Left cardiac atrium (tissue), 4 donors: ENCODE measurements at regions not wholly inside any gene's neighbourhood (a gene's known extent, or its start where the extent isn't known, plus 50 kb on each side); places are given as distances from the start of the nearest gene placed in this dataset.

Experiments
- ATAC-seq, 2 donors: fragments of 200-7000 bp; cut with Tn5 transposase; one replicate each; pipeline ENCODE4 v1.9.1; 2020; ENCODE audit warnings: mild to moderate bottlenecking in 2 of 2, moderate library complexity in 2 of 2
- DNase-seq: peaks from one replicate; pipeline ENCODE4 v3.0.0-alpha.2; 2020
- intact Hi-C, 2 donors: fragments of 100-400 bp; cut with DNase I; formaldehyde crosslinking; loops; one replicate each; pipeline versions ENCODE4 v1.14.1 to v1.15.1; 2022 to 2023
- donor health status: DM: no; HTN: yes; CAD: no.
- donor health status: DM: no; HTN: yes; CAD: no; lungs with severe emphysema.
- donor health status: DM: yes; HTN: yes; CAD: no.
- donor health status: Dilated cardiomyopathy.

DNA sequence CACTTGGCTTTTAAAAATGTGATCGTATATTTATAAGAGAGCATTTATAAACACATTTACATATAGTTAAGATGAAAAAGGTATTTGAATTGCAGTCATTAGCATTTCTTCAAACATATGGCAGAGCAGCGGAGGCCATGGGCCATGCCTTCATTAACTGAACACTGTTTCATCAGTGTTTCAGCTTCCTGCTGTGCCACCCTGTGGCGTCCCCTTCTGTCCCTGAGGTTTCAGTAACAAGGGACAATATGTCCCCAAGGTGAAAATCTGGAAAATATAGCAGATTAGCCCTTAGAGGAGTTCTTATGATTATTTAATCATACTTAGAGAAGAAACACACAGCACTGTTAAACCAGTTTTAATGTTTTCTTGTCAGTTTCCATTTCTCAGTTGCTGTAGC, 577.8 kb downstream of the ETV1 start:
- intact Hi-C loops: no loop called here
- DNase-seq: no peak
- no peak for ATAC-seq

DNA sequence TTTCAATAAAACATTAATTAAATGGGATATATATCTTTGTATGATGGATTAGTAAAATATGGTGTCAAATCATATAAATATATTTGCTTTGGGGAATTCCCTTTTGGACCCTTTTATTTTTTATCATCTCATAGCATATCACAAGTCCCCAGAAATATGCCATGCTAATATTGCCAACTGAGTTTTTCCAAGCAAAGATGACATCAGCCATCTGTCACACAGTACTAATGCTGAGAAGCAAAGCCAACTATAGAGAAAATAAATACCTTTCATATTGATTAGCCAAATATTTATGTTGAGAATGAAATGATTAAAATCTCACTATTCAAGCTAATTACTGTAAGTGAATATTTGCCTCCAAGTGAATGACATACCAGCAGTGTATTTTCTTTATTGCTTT, 575.3 kb downstream of the ETV1 start:
- no peak for ATAC-seq
- no peak for DNase-seq
- intact Hi-C loops: no loop called here

DNA sequence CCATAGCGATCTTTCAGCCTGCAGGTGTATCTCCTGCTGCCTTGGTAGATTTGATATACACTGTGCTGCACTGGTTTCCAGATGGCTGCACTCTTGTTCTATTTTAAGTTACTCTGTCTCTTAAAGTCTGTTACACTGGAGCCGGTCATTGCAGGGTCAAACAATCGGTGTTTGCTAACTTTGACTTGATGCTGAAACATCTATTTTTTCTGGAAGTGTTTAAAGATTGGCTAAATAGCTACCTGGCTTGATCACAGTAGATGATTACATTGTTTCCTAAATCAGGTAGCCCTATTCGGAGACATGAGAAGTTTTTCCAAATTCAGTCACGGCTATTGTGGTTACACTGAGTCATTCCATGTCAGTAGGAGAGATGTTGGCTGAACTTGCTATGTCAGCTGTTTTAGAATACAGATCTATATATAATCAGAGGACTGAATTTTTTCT, 574.8 kb downstream of the ETV1 start:
- peak; percentile 50 for ATAC-seq
- intact Hi-C loops: no loop called here
- no peak for DNase-seq

DNA sequence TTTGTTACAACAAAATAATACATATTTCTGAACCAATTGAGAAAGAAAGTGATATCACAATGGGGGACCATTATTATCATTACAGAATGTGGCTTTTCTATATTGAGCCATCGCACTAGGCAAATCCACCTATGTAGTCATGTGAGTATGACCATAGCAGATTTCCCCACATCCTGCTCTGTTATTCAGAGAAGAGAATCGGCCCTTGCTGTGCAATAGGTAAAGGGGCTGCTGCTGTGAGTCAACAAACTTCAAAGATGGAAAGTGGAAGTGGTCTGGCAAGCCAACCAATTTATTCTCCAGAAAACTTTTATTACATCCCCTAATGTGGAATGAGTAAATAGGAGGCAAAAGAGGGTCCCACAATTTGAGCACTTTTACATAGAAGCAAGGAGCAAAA, 573.4 kb downstream of the ETV1 start:
- DNase-seq (no peak), ATAC-seq (no peak)
- intact Hi-C loops: no loop called here

DNA sequence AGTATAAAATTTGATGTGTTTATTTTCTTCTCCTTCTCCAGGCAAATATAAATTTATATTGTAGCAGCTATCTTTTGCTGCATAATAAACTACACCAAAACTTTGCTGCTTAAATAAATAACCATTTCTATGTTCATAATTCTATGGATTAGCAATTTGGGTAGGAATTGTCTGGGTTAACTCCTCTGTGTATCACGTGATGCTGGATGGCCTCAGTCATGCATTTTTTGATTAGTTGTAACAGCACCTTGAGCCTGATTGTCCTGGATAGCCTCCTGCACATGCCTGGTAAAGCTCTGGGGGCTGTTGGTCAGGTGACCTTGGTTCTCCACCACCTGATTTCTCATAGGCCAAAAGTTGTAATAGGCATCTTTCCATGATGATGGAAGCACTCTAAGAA, 572.9 kb downstream of the ETV1 start:
- DNase-seq (no peak), ATAC-seq (no peak)
- intact Hi-C loops: no loop called here

DNA sequence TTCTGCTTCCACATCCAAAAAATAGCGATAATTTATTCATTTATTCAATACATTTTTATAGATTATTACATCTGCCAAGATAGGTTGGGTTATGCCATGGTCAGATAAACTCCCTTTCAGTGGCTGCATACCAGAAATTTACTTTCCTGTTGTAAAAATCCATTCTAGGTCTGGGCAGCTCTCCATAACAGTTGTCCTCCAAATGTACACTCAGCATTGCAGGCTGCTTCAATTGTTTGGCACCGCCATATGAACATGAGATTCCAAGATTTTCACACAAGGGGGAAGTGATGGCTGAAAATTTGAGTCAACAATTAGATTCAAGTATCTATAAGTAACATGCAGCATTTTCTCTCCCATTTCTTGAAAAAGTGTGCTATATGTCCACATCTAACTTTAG, 568.7 kb downstream of the ETV1 start:
- intact Hi-C loops: no loop called here
- ATAC-seq: no peak
- no peak for DNase-seq

DNA sequence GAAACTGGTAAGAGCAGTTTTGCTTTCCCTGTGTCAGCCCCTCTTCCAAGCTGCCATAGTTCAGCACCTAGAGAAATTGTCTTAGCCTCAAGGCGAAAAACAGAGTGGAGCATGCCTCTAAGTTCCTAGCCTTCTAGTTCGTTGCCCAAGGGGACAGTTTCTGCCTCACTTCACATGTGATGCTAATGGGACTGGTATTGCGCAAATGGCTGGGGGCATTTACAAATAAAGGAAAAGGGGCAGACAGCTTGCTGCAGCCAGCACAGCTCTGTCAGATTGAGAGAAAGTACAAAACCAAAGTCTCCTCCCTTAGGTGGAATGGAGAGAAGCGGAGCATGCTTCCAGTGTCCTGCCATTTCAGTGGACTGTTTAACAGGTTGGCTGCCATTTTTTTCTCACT, 567.7 kb downstream of the ETV1 start:
- intact Hi-C loops: no loop called here
- ATAC-seq (no peak), DNase-seq (no peak)

DNA sequence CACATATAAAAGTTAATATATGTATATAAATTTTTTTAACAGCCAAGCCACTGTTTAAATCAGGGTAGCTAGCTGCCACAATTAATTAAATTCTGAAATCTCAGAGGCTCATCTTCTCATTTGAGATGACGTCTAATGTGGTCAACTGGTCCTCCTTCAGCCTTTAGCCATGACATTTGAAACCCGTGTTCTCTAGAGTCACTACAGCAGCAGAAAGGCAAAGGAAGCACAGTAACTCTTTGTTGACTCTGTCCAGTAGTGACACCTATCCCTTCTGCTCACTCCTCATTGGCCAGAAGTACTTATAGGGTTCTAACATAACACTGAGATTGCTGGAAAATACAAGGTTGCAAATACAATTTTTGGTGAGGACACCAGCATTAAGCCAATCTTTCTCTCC, 555.5 kb downstream of the ETV1 start:
- intact Hi-C loops: no loop called here
- ATAC-seq: no peak
- no peak for DNase-seq

DNA sequence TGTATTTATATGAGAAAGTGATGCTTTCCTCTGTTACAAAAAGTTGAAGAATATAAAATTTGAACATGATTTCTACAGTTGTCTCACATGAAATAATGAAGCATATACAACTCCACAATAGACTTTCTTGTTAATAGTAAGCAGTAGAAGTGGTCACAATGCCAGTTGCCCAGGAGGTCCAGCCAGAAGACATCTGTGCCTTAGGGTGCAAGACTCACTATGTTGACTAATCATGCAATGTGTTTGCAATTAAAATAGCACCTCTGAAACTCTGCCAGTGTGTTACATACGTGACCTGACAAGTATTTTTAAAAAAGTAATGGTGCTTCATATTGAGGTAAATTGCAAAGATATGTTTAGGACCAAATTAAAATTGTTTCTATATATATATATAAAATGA, 547.2 kb downstream of the ETV1 start:
- ATAC-seq (no peak), DNase-seq (no peak)
- intact Hi-C loops: no loop called here

DNA sequence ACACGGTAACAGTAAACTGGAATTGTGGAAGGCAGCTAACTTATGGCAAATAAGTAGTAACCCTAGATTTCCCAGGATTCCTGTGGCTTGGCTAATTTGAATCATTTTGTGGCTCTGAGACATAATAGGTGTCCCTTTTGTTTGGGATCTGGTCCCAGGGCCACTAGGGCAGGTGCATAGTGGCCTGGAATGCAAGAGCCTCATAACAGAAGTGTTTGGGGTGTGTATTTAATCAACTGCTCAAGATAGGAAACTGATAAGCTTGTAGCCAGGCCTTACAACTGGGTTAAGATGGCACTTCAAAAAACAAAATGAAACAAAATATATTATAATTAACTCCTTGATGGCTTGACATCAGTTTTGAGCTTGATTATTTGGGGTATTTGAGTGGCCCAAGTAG, 541.8 kb downstream of the ETV1 start:
- intact Hi-C loops: no loop called here
- DNase-seq: no peak
- ATAC-seq: no peak

DNA sequence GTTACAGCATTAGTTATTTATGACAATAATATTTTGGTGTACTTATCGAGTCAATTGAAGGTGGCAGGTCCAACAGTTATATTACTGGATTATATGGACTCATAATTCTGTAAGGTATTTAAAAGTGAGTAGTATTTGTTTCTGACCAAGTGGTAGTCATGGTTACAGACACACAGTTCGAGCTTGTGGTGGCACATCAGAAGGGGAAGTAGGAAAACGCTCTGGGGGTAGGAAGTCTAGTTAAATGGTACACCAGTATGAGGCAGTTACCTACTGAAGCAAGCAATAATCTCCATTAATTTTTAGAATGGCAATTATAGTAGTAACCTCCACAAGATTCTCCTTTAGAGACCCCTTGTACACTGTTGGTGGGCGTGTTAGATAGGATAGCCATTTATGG, 541.2 kb downstream of the ETV1 start:
- ATAC-seq: no peak
- DNase-seq: no peak
- intact Hi-C loops: no loop called here

DNA sequence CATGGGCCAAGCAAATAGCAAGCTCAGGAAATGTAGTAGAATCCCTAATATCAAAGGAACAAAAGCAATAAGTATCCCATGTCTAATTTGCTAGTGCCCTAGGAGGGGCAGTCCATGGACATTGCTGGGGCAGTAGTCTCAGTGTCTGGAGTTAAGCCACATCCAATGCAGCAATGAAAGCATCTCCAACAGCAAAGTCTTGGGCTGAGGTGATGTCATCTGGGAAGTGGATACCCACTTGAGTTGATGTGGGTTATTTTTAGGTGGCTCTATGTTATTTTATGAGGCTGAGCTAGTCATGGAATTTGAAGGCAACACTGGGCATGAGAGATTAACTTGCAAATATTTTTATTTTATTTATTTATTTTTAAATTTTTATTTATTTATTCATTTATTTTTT, 540.0 kb downstream of the ETV1 start:
- ATAC-seq (no peak), DNase-seq (no peak)
- intact Hi-C loops: no loop called here

DNA sequence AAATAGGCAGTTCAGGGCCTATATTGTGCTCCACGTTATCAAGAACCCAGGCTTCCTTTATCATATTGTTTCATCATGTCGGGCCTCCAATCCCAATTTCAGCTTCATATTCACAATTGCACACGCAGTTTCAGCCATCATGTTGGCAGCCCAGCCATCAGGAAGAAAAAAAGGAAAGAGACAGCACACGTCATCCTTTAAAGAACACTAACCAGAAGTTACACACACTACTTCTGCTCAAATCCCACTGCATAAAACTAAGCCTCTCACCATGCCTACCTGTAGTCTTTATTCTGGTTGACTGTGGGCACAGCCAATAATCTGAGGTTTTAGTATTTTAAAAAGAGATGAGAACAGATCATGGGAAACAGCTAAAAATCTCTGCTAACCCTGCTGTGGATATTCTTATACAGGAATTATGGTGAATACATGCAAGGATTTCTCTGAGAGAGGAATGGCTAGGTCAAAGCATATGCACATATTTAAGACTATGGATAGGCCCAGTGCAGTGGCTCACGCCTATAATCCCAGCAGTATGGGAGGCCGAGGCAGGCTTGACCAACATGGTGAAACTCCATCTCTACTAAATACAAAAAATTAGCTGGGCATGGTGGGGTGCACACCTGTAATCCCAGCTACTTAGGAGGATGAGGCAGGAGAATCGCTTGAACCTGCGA, 534.4 kb downstream of the ETV1 start:
- intact Hi-C loops: no loop called here
- no peak for DNase-seq
- ATAC-seq: no peak

DNA sequence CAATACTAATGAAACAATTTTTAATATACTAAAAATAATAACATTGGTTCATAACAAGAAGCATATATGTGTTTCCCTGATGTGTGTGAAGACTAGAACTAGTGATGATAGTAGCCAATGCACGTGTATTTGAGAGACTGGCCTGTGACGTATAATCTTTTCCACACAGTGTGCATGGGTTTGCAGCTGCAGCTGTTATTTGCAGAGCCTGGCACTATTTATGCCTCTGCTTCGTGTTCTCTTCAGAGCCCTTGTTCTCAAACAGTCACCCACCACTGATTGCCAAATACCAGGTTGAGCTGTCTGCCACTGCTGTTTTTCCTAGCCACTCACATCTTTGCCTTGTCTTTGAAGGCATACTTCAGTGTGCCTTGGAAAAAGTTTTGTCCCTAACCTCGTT, 531.7 kb downstream of the ETV1 start:
- intact Hi-C loops: no loop called here
- ATAC-seq: peak in 1 of 2 donors; percentile 27
- no peak for DNase-seq

DNA sequence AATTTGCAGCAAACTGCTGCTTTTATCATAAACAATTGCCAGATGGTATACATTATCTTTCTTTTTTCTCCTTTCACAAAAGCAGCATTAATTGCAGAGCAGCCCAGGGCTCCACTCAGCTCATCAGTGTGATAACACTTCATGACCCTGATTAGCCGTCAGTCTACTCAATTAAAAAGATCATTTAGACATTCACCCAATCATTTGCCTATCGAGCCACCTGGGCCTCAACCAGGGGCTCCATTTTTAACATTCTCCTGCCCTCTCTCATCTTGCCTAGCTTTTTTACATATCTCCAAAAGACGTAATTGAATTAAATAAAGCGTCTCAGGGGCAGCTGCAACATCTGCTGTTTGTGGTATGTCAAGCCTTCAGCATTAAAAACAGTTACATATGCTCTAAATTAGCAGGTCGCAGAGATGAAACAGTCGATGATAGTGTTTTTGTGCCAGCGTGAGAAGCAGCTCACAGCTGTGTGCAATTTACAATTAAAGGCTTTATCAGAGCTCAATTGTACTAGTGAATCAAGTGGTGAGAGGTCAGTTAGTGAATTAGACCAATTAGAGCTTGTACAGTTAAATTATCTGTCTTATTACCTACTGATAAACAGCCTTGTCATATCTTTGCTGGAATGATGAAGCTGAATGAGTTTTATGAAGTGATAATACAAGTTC, 522.5 kb downstream of the ETV1 start:
- intact Hi-C loops: no loop called here
- no peak for ATAC-seq
- no peak for DNase-seq

DNA sequence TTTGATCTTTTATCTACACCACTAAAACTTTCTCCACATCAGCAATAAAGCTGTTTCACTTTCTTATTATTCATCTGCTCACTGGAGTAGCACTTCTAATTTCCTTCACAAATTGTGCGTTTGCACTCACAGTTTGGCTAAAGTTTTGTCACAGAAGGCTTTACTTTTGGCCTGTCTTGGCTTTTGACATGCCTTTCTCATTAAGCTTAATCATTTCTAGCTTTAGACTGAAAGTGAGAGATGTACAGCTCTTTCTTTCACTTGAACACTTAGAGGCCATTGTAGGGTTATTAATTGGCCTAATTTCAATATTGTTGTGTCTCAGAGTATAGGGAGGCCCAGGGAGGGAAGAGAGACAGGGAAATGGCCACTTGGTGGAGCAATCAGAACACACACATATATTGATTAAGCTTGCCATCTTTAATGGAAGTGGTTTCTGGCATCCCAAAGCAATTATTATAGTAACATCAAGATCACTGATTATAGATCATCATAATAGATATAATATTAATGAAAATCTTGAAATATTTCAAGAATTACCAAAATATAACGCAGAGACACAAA, 512.5 kb downstream of the ETV1 start:
- ATAC-seq: no peak
- intact Hi-C loops: no loop called here
- no peak for DNase-seq

DNA sequence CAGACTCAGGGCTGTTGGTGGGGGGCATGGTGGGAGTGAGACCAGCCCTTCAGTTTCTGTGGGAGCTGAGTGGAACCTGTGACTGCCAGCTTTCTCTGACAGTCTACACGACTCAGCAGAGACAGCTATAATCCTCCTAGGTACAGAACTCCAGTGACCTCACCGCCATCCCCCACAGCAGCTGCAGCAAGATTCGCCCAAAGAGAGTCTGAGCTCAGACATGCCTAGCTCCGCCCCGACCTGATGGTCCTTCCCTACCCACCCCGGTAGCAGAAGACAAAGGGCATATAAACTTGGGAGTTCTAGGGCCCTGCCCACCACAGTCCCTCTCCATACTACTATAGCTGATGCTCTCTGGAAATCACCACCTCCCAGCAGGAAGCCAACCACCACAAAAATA, 500.1 kb downstream of the ETV1 start:
- no peak for ATAC-seq
- intact Hi-C loops: no loop called here
- no peak for DNase-seq

DNA sequence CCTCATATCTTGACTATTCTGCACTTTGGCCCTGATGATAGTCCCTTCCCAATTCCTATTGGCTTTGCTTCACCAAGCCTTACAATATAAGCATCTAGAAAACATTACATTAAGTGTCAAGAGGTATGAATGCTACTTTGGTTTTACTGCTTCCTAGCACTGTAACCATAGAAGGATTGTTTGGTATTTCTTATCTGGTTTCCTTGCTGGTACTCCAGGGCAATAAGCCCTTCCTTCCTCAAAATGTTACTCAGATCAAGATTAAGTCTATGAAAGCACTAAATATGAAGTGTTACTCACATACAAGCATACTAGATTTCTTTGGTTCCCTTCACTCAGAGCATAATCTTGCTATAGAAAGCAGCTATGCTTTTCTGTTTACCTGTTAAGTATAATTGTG, 492.5 kb downstream of the ETV1 start:
- intact Hi-C loops: no loop called here
- no peak for ATAC-seq
- DNase-seq: no peak

DNA sequence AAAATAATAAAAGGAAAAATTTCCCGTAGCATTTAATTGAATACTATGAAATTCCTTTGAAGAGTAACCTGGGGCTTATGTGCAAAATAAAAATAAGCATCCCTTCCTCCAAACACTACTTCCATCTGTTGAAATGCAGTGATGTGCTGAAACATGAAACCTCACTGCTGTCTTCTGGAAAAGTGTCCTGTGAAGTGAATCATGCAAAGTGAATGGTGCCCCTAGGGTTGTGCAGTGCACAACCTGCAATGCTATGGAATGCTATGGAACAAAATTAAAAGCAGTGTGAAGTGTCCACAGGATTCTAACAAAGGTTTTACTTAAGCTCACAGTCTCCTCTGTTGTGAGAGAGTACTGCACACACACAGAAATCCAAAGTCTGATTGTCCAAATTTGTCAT, 480.9 kb downstream of the ETV1 start:
- intact Hi-C loops: no loop called here
- DNase-seq (no peak), ATAC-seq (no peak)

DNA sequence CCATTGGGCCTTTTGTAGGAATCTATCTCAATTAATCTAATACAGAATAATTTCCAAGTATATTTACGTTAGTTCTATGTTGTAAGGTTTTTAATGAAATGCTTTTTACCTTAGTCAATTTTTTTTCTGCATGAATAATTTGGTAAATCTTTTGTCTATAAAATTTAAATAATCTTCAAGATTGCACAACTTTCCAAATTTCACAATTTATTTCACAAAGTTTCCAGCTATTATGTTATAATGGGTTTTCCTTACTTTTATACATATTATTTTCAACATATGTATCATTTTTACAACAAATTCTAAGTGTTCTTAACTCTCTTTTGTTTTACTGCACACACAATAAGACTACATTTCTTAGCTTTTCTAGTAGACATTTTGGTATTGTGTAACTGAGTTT, 470.7 kb downstream of the ETV1 start:
- ATAC-seq: no peak
- intact Hi-C loops: no loop called here
- DNase-seq: no peak

DNA sequence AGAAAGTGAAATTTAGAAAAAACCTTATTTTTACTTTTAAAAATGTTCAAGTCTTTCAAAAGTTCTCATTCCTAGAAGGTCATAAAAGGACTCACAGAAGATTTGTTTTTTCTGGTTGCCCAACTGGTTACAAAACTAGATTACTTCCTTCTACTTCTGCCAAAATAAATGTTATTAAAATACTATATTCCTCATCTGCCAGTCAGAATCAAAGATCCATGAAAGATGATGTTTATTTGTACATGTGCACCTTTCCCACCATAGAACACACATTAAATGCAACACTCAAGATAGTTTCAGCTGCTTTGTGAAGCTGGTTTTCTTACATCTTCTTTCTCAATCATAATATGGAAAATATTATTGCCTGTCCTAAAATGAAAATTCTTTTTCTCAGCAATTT, 465.4 kb downstream of the ETV1 start:
- DNase-seq: no peak
- ATAC-seq: no peak
- intact Hi-C loops: loop anchor here in 1 of 2 donors (10.0 kb wide), 1 partner anchor 931 kb away; no protein-coding TSS in a partner anchor
